K562 (cell line): ENCODE measurements at regions not wholly inside any gene's neighbourhood (a gene's known extent, or its start where the extent isn't known, plus 50 kb on each side); places are given as distances from the start of the nearest gene placed in this dataset.

Experiments used
- CHD2 ChIP-seq: IDR thresholded peaks from 2 replicates; pipeline ENCODE4 v1.6.1; 2011; ENCODE audit warnings: low read depth, low read length
- EGR1 ChIP-seq: fragments of 450-650 bp; conservative IDR thresholded peaks from 2 replicates; pipeline ENCODE4 v1.6.1; 2017; ENCODE audit warnings: mild to moderate bottlenecking
- POLR2A ChIP-seq: fragments of 450-650 bp; conservative IDR thresholded peaks from 2 replicates; pipeline ENCODE4 v1.6.1; 2016
- SIRT6 ChIP-seq: IDR thresholded peaks from one replicate; pipeline ENCODE4 v1.6.1; 2012; ENCODE audit warnings: low read depth, mild to moderate bottlenecking, control low read depth, inconsistent platforms, low read length, moderate library complexity
- TAF1 ChIP-seq: IDR thresholded peaks from 2 replicates; pipeline ENCODE4 v1.6.1; 2011; ENCODE audit warnings: mild to moderate bottlenecking, low read length, moderate library complexity; ENCODE audit not compliant: insufficient read depth, control insufficient read depth, severe bottlenecking; ENCODE audit errors: extremely low read depth

DNA sequence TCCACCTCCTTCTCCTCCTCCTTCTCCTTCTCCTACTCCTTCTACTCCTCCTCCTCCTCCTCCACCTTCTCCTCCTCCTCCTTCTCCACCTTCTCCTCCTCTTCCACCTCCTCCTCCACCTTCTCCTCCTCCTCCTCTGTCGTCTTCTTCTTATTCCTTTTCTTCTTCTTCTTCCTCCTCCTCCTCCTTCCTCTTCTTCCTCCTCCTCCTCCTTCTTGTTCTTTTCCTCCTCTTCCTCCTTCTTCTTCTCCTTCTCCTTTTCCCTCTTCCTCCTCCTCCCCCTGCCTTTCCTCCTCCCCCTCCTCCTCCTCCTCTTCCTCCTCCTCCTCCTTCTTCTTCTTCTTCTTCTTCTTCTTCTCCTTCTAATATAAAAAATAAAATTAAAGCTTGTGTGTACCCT is 971.2 kb upstream of the PIK3C3 start:
- TF ChIP-seq POLR2A (no peak), EGR1 (no peak), SIRT6 (no peak), CHD2 (no peak), TAF1 (no peak)
